Mammary epithelial cell (primary cell): ENCODE measurements at regions not wholly inside any gene's neighbourhood (a gene's known extent, or its start where the extent isn't known, plus 50 kb on each side); places are given as distances from the start of the nearest gene placed in this dataset.

ENCODE experiments used
- CTCF ChIP-seq, 2 donors: IDR thresholded peaks in 1 of 2; conservative IDR thresholded peaks in 1 of 2; 2 replicates each; pipeline ENCODE4 v1.5.1; 2011 to 2012; ENCODE audit warnings: inconsistent platforms in 2 of 2, low read length in 2 of 2, mild to moderate bottlenecking in 2 of 2, control low read depth in 1 of 2, low read depth in 1 of 2; ENCODE audit not compliant: insufficient read depth in 1 of 2; ENCODE audit errors: extremely low read depth in 1 of 2
- EZH2 ChIP-seq: IDR thresholded peaks from 2 replicates; pipeline ENCODE4 v1.6.1; 2012; ENCODE audit warnings: low read length, inconsistent platforms, borderline replicate concordance

- no peak for TF ChIP-seq CTCF (conservative IDR thresholded peaks at IDR 0.05 in 1 of 2, IDR thresholded peaks at IDR 0.05 in 1 of 2; ENCODE audit: extremely low read depth in 1 of 2, insufficient read depth in 1 of 2, low read depth in 1 of 2, low read length in 2 of 2)
- no peak for TF ChIP-seq EZH2
These were observed 168.9 kb downstream of the CDC14C start for GRCh38 chr7:49093218-49093617.
